ENCODE measurements at regions not wholly inside any gene's neighbourhood (a gene's known extent, or its start where the extent isn't known, plus 50 kb on each side); places are given as distances from the start of the nearest gene placed in this dataset.

GRCh38 chr14:89032086-89032649 lies 207.7 kb downstream of the TTC8 start:
- TF ChIP-seq CTCF (IDR thresholded peaks at IDR 0.05), result no peak
- TF ChIP-seq POLR2AphosphoS5 (IDR thresholded peaks at IDR 0.05), result no peak

Measured in esophagus muscularis mucosa (tissue), 3 donors.